ENCODE measurements at regions not wholly inside any gene's neighbourhood (a gene's known extent, or its start where the extent isn't known, plus 50 kb on each side); places are given as distances from the start of the nearest gene placed in this dataset.

GRCh38 chr17:13076905-13077304 is 59.1 kb upstream of the ELAC2 start:
- no peak for DNase-seq

- no peak for DNase-seq
These were observed 56.2 kb upstream of the ELAC2 start for GRCh38 chr17:13074026-13074425.

- no peak for DNase-seq
These were observed 55.2 kb upstream of the ELAC2 start for GRCh38 chr17:13073018-13073417.

- no peak for DNase-seq
These were observed 52.9 kb upstream of the ELAC2 start for GRCh38 chr17:13070732-13071131.

- no peak for DNase-seq
These were observed 49.9 kb upstream of the ELAC2 start for GRCh38 chr17:13067629-13068303.

Measured in activated CD8-positive, alpha-beta memory T cell treated with anti-CD3 and anti-CD28 coated beads, Interleukin-2, amount 50 U/mL, for 48 hours (primary cell).